Neural cell (in vitro differentiated cells): ENCODE measurements at regions not wholly inside any gene's neighbourhood (a gene's known extent, or its start where the extent isn't known, plus 50 kb on each side); places are given as distances from the start of the nearest gene placed in this dataset.

Experiments
- TAF1 ChIP-seq: IDR thresholded peaks from 2 replicates; pipeline ENCODE4 v1.6.1; 2012; ENCODE audit warnings: low read depth
- TF ChIP-seq, protein P1 (sequence below): fragments of 450-650 bp; IDR thresholded peaks from 2 replicates; pipeline ENCODE4 v1.5.1; 2014; ENCODE audit warnings: antibody characterized with exemption, mild to moderate bottlenecking, moderate library complexity; ENCODE audit not compliant: poor library complexity, severe bottlenecking

DNA sequence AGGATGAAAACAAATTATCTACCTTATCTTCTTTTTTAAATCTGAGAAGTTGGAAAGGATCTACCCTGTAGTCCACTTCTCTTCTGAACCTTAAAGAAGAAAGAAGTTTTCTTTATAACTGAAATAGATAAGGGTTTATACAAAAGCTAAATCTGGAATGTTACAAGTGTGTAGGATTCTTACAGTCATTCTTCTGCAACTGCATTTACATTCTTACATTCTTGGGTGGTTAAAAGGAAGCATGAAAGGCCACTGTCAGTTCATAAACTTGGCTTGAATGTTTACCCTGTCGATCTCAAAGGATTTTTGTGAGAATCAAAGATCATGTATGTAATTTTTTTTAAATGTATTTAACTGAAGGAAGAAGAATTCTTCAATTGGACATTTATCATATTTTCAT lies 142.1 kb upstream of the BRINP3 start:
- TF ChIP-seq, protein P1, sequence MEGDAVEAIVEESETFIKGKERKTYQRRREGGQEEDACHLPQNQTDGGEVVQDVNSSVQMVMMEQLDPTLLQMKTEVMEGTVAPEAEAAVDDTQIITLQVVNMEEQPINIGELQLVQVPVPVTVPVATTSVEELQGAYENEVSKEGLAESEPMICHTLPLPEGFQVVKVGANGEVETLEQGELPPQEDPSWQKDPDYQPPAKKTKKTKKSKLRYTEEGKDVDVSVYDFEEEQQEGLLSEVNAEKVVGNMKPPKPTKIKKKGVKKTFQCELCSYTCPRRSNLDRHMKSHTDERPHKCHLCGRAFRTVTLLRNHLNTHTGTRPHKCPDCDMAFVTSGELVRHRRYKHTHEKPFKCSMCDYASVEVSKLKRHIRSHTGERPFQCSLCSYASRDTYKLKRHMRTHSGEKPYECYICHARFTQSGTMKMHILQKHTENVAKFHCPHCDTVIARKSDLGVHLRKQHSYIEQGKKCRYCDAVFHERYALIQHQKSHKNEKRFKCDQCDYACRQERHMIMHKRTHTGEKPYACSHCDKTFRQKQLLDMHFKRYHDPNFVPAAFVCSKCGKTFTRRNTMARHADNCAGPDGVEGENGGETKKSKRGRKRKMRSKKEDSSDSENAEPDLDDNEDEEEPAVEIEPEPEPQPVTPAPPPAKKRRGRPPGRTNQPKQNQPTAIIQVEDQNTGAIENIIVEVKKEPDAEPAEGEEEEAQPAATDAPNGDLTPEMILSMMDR = no peak
- no peak for TF ChIP-seq TAF1
